Panc1 (cell line): ENCODE measurements at regions not wholly inside any gene's neighbourhood (a gene's known extent, or its start where the extent isn't known, plus 50 kb on each side); places are given as distances from the start of the nearest gene placed in this dataset.

ENCODE experiments used
- ATAC-seq: fragments of 200-7000 bp; cut with Tn5 transposase; 2 replicates; pipeline ENCODE4 v1.9.1; 2020; ENCODE audit warnings: mild to moderate bottlenecking, moderate library complexity
- BruUV-seq: library from RNA; stranded (reverse); fragments of 400-500 nt; replicated peaks from 2 replicates; lab custom pipeline; 2021; lab: Mats Ljungman, UMichigan
- CTCF ChIA-PET: fragments of 300-600 bp; sonication (Branson Sonifier 250); formaldehyde crosslinking; loops from one replicate; lab custom pipeline; 2022; ENCODE audit warnings: antibody characterized with exemption; lab: Charles Lee
- POLR2A ChIA-PET: fragments of 300-600 bp; sonication (Branson Sonifier 250); formaldehyde crosslinking; loops from one replicate; lab custom pipeline; 2022; ENCODE audit warnings: antibody characterized with exemption; lab: Charles Lee
- DNase-seq: peaks from one replicate; pipeline ENCODE4 v3.0.0-alpha.2; 2010; ENCODE audit warnings: low read depth, low spot score
- H3K27ac ChIP-seq: 2 replicates; pipeline ENCODE4 v1.5.1; 2011; ENCODE audit warnings: mild to moderate bottlenecking, low read length, inconsistent platforms
- H3K27me3 ChIP-seq: fragments of 200-500 bp; sonication (Bioruptor generic); 2 replicates; pipeline ENCODE4 v1.6.0; 2014; ENCODE audit warnings: low read length, inconsistent platforms; ENCODE audit not compliant: control insufficient read depth, insufficient read depth
- H3K36me3 ChIP-seq: fragments of 200-500 bp; sonication (Bioruptor generic); 2 replicates; pipeline ENCODE4 v1.5.1; 2014; ENCODE audit warnings: inconsistent platforms, mild to moderate bottlenecking, low read length, moderate library complexity; ENCODE audit not compliant: control insufficient read depth, insufficient read depth
- H3K4me1 ChIP-seq: 2 replicates; pipeline ENCODE4 v1.5.1; 2011; ENCODE audit warnings: inconsistent platforms, mild to moderate bottlenecking, low read length, moderate library complexity; ENCODE audit not compliant: control insufficient read depth, insufficient read depth
- H3K4me3 ChIP-seq, 2 experiments: 2 replicates each; pipeline ENCODE4 v1.5.1; 2011 to 2012; ENCODE audit warnings: low read depth in 2 of 2, low read length in 2 of 2, mild to moderate bottlenecking in 2 of 2, inconsistent platforms in 1 of 2, moderate library complexity in 1 of 2
- H3K9me3 ChIP-seq: fragments of 200-500 bp; sonication (Bioruptor generic); 2 replicates; pipeline ENCODE4 v1.5.1; 2014; ENCODE audit warnings: low read depth, mild to moderate bottlenecking, inconsistent platforms, low read length, moderate library complexity; ENCODE audit not compliant: control insufficient read depth, insufficient read depth
- CTCF ChIP-seq: fragments of 450-650 bp; IDR thresholded peaks from 2 replicates; pipeline ENCODE4 v1.5.1; 2017; ENCODE audit warnings: mild to moderate bottlenecking
- POLR2AphosphoS5 ChIP-seq: IDR thresholded peaks from 2 replicates; pipeline ENCODE4 v1.6.1; 2012; ENCODE audit warnings: mild to moderate bottlenecking, low read depth, low read length, moderate library complexity
- REST ChIP-seq, 2 experiments: IDR thresholded peaks; 2 replicates each; pipeline ENCODE4 v1.6.1; 2011 to 2012; ENCODE audit warnings: low read depth in 2 of 2, control low read depth in 1 of 2, low read length in 1 of 2, mild to moderate bottlenecking in 1 of 2, moderate library complexity in 1 of 2; ENCODE audit not compliant: insufficient read depth in 1 of 2
- SIN3A ChIP-seq: IDR thresholded peaks from 2 replicates; pipeline ENCODE4 v1.6.1; 2012; ENCODE audit warnings: low read depth, mild to moderate bottlenecking, low read length, moderate library complexity, borderline replicate concordance; ENCODE audit not compliant: insufficient read depth
- TCF7L2 ChIP-seq: IDR thresholded peaks from 2 replicates; pipeline ENCODE4 v1.6.1; 2011; ENCODE audit warnings: mild to moderate bottlenecking, low read depth, low read length, inconsistent platforms
- in situ Hi-C: cut with HindIII; loops from 2 replicates; pipeline ENCODE4 v1.10.0; 2016; ENCODE audit warnings: low sequenced_read_pairs, low pct_unique_long_range_greater_than_20kb
- intact Hi-C: fragments of 100-400 bp; cut with micrococcal nuclease; formaldehyde crosslinking; loops from one replicate; pipeline ENCODE4 v1.10.0; 2022; ENCODE audit not compliant: unreplicated experiment

- TF ChIP-seq CTCF = no peak
- POLR2A ChIA-PET = no interaction called here
- no peak overlapping the region for H3K4me3 ChIP-seq
- DNase-seq (no peak), ATAC-seq (no peak)
- in situ Hi-C loops (no loop called here), intact Hi-C loops (no loop called here)
- H3K36me3 ChIP-seq = no peaks in the 10 kb centered on the region
- no peaks in the 10 kb centered on the region for H3K27me3 ChIP-seq
- CTCF ChIA-PET = no interaction called here
- BruUV-seq = no TSS peak
- H3K4me1 ChIP-seq = no peaks in the 10 kb centered on the region
- no peak overlapping the region for H3K27ac ChIP-seq
- no peaks in the 10 kb centered on the region for H3K9me3 ChIP-seq
These were observed 60.8 kb upstream of the CDKN2AIP start for GRCh38 chr4:183383606-183384005.

GRCh38 chr4:183384516-183384915 is 59.9 kb upstream of the CDKN2AIP start:
- DNase-seq (no peak), ATAC-seq (no peak)
- POLR2A ChIA-PET = no interaction called here
- intact Hi-C loops (no loop called here), in situ Hi-C loops (no loop called here)
- no peak overlapping the region for H3K4me3 ChIP-seq
- CTCF ChIA-PET = no interaction called here
- H3K4me1 ChIP-seq = no peaks in the 10 kb centered on the region
- no peaks in the 10 kb centered on the region for H3K27me3 ChIP-seq
- no TSS peak for BruUV-seq
- TF ChIP-seq REST (IDR thresholded peaks at IDR 0.05; ENCODE audit: insufficient read depth in 1 of 2, low read depth in 2 of 2, low read length in 1 of 2) = no peak
- TF ChIP-seq TCF7L2 = no peak
- TF ChIP-seq SIN3A = no peak
- TF ChIP-seq POLR2AphosphoS5 = no peak
- no peak for TF ChIP-seq CTCF
- H3K27ac ChIP-seq = no peak overlapping the region
- H3K9me3 ChIP-seq = no peaks in the 10 kb centered on the region
- H3K36me3 ChIP-seq = no peaks in the 10 kb centered on the region

- no peak for ATAC-seq
These were observed 59.5 kb upstream of the CDKN2AIP start for GRCh38 chr4:183384983-183385382.

More at GRCh38 chr4:183384983-183385382, 59.5 kb upstream of the CDKN2AIP start:
- H3K4me1 ChIP-seq = no peaks in the 10 kb centered on the region
- no peak for DNase-seq
- no peaks in the 10 kb centered on the region for H3K9me3 ChIP-seq
- intact Hi-C loops (no loop called here), in situ Hi-C loops (no loop called here)
- TF ChIP-seq SIN3A (no peak), TCF7L2 (no peak), POLR2AphosphoS5 (no peak), REST (IDR thresholded peaks at IDR 0.05; ENCODE audit: insufficient read depth in 1 of 2, low read depth in 2 of 2, low read length in 1 of 2) (no peak), CTCF (no peak)
- H3K27ac ChIP-seq = no peak overlapping the region
- no peaks in the 10 kb centered on the region for H3K36me3 ChIP-seq
- BruUV-seq = no TSS peak
- CTCF ChIA-PET = no interaction called here
- no peak overlapping the region for H3K4me3 ChIP-seq
- H3K27me3 ChIP-seq = no peaks in the 10 kb centered on the region
- POLR2A ChIA-PET = no interaction called here
